GM23338 (cell line): ENCODE measurements at regions not wholly inside any gene's neighbourhood (a gene's known extent, or its start where the extent isn't known, plus 50 kb on each side); places are given as distances from the start of the nearest gene placed in this dataset.

Experiments used
- ATAC-seq: fragments of 200-7000 bp; cut with Tn5 transposase; 3 replicates; pipeline ENCODE4 v1.9.1; 2020
- DNase-seq: peaks from one replicate; pipeline ENCODE4 v3.0.0-alpha.2; 2015; ENCODE audit warnings: low spot score
- H2AFZ ChIP-seq: fragments of 200-600 bp; sonication (generic); 2 replicates; pipeline ENCODE4 v1.8.0; 2016; ENCODE audit warnings: antibody characterized with exemption, mild to moderate bottlenecking, moderate library complexity
- H3F3A ChIP-seq: fragments of 200-600 bp; sonication (generic); replicated peaks from 2 replicates; pipeline ENCODE4 v1.8.0; 2017; ENCODE audit warnings: antibody characterized with exemption, mixed run types, low read depth
- H3K27ac ChIP-seq: fragments of 200-600 bp; sonication (generic); 2 replicates; pipeline ENCODE4 v1.6.1; 2016; ENCODE audit warnings: low read depth
- H3K27me3 ChIP-seq: fragments of 200-600 bp; sonication (generic); 2 replicates; pipeline ENCODE4 v1.8.0; 2016; ENCODE audit warnings: mild to moderate bottlenecking, mixed run types, moderate library complexity; ENCODE audit not compliant: insufficient read depth
- H3K36me3 ChIP-seq: fragments of 200-600 bp; sonication (generic); 2 replicates; pipeline ENCODE4 v1.8.0; 2016; ENCODE audit warnings: mild to moderate bottlenecking; ENCODE audit not compliant: insufficient read depth
- H3K4me1 ChIP-seq: fragments of 200-600 bp; sonication (generic); 2 replicates; pipeline ENCODE4 v1.8.0; 2016; ENCODE audit warnings: mild to moderate bottlenecking, moderate library complexity; ENCODE audit not compliant: insufficient read depth
- H3K4me2 ChIP-seq: fragments of 200-600 bp; sonication (generic); 2 replicates; pipeline ENCODE4 v1.7.1; 2017; ENCODE audit warnings: mixed run types
- H3K4me3 ChIP-seq: fragments of 200-600 bp; sonication (generic); 2 replicates; pipeline ENCODE4 v1.6.1; 2016; ENCODE audit warnings: mixed run types
- H3K79me2 ChIP-seq: fragments of 200-600 bp; sonication (generic); replicated peaks from 2 replicates; pipeline ENCODE4 v1.8.0; 2017; ENCODE audit warnings: mild to moderate bottlenecking; ENCODE audit not compliant: insufficient read depth
- H3K9me2 ChIP-seq: fragments of 200-600 bp; sonication (generic); 2 replicates; pipeline ENCODE4 v1.8.0; 2017; ENCODE audit not compliant: insufficient read depth
- H4K20me1 ChIP-seq: fragments of 200-600 bp; sonication (generic); replicated peaks from 2 replicates; pipeline ENCODE4 v1.8.0; 2017; ENCODE audit warnings: mild to moderate bottlenecking; ENCODE audit not compliant: insufficient read depth
- H3K27ac Mint-ChIP-seq: 2 replicates; pipeline ENCODE4 v1.8.0; 2020; ENCODE audit warnings: inconsistent platforms, mild to moderate bottlenecking, moderate library complexity, mixed read lengths
- H3K27me3 Mint-ChIP-seq: 3 replicates; pipeline ENCODE4 v1.8.0; 2022; ENCODE audit warnings: low read depth, mild to moderate bottlenecking, moderate library complexity, mixed read lengths, inconsistent platforms; ENCODE audit not compliant: insufficient read depth, poor library complexity
- H3K36me3 Mint-ChIP-seq: 3 replicates; pipeline ENCODE4 v1.8.0; 2021; ENCODE audit warnings: low read depth, mild to moderate bottlenecking, inconsistent platforms, moderate library complexity, mixed read lengths
- H3K4me1 Mint-ChIP-seq: 3 replicates; pipeline ENCODE4 v1.8.0; 2020; ENCODE audit warnings: mild to moderate bottlenecking, inconsistent platforms, mixed read lengths
- H3K4me3 Mint-ChIP-seq: 3 replicates; pipeline ENCODE4 v1.8.0; 2021; ENCODE audit warnings: moderate library complexity, mild to moderate bottlenecking, inconsistent platforms, mixed read lengths
- H3K9me3 Mint-ChIP-seq: 3 replicates; pipeline ENCODE4 v1.8.0; 2020; ENCODE audit warnings: moderate library complexity, mild to moderate bottlenecking, inconsistent platforms, mixed read lengths
- CREB1 ChIP-seq: fragments of 250-450 bp; sonication (Bioruptor Pico); IDR thresholded peaks from 2 replicates; pipeline ENCODE4 v1.5.0; 2020; ENCODE audit warnings: low read depth, mild to moderate bottlenecking, moderate library complexity
- EZH2 ChIP-seq: fragments of 200-600 bp; sonication (generic); IDR thresholded peaks from one replicate; pipeline ENCODE4 v1.8.0; 2017; ENCODE audit warnings: antibody characterized with exemption, mild to moderate bottlenecking, low read depth; ENCODE audit not compliant: unreplicated experiment
- EZH2phosphoT487 ChIP-seq: fragments of 200-600 bp; sonication (generic); IDR thresholded peaks from one replicate; pipeline ENCODE4 v1.8.1; 2018; ENCODE audit warnings: antibody characterized with exemption; ENCODE audit not compliant: unreplicated experiment
- JUNB ChIP-seq: IDR thresholded peaks from one replicate; pipeline ENCODE4 v1.6.1; 2016; ENCODE audit warnings: antibody characterized with exemption; ENCODE audit not compliant: unreplicated experiment
- NANOG ChIP-seq: IDR thresholded peaks from 2 replicates; pipeline ENCODE4 v1.6.1; 2016; ENCODE audit warnings: antibody characterized with exemption, borderline replicate concordance
- POLR2AphosphoS5 ChIP-seq: IDR thresholded peaks from 2 replicates; pipeline ENCODE4 v1.6.1; 2016; ENCODE audit warnings: antibody characterized with exemption, low read depth
- STAT1 ChIP-seq: IDR thresholded peaks from one replicate; pipeline ENCODE4 v1.6.1; 2016; ENCODE audit warnings: antibody characterized with exemption; ENCODE audit not compliant: unreplicated experiment
- ZNF114 ChIP-seq: fragments of 250-450 bp; sonication (Bioruptor Pico); IDR thresholded peaks from 2 replicates; pipeline ENCODE4 v1.5.0; 2020; ENCODE audit warnings: mild to moderate bottlenecking, moderate library complexity
- ZNF331 ChIP-seq: fragments of 250-450 bp; sonication (Bioruptor Pico); IDR thresholded peaks from 2 replicates; pipeline ENCODE4 v1.5.0; 2020; ENCODE audit warnings: low read depth, mild to moderate bottlenecking, moderate library complexity
- ZNF462 ChIP-seq: fragments of 250-450 bp; sonication (Bioruptor Pico); IDR thresholded peaks from 2 replicates; pipeline ENCODE4 v1.5.0; 2020; ENCODE audit warnings: mild to moderate bottlenecking, moderate library complexity
- TF ChIP-seq, protein P1 (sequence below), 2 experiments: fragments of 200-600 bp in 1 of 2; sonication (generic) in 1 of 2; conservative IDR thresholded peaks; 2 replicates each; pipeline versions ENCODE4 v1.5.1 to v1.6.1; 2016 to 2017; ENCODE audit warnings: antibody characterized with exemption in 2 of 2, low read depth in 2 of 2, mild to moderate bottlenecking in 2 of 2, moderate library complexity in 1 of 2

DNA sequence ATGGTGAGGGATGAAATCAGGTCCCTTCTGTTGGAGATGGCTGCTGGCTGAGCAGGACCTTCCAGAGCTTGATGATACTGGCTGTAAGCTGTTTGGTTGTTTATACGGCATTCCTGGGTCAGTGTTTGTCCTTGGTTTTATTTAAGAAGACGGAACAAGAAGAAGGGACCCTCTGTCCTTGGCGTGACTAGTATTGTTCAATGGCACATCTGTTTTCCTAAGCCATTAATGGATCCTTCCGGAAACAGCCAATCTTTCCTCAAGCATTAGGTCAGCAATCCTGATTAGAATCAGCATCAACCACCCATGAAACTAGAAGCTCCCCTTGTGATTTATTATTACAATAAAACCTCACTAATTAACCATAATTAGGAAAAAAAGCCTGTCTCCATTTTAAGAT is 128.7 kb upstream of the KIAA1217 start:
- TF ChIP-seq ZNF114 (CRISPR knock-in tag) (no peak), ZNF331 (CRISPR knock-in tag) (no peak), ZNF462 (no peak), JUNB (no peak), EZH2 (no peak), CREB1 (CRISPR knock-in tag) (no peak), NANOG (no peak), STAT1 (no peak), EZH2phosphoT487 (no peak), POLR2AphosphoS5 (no peak)
- TF ChIP-seq, protein P1, sequence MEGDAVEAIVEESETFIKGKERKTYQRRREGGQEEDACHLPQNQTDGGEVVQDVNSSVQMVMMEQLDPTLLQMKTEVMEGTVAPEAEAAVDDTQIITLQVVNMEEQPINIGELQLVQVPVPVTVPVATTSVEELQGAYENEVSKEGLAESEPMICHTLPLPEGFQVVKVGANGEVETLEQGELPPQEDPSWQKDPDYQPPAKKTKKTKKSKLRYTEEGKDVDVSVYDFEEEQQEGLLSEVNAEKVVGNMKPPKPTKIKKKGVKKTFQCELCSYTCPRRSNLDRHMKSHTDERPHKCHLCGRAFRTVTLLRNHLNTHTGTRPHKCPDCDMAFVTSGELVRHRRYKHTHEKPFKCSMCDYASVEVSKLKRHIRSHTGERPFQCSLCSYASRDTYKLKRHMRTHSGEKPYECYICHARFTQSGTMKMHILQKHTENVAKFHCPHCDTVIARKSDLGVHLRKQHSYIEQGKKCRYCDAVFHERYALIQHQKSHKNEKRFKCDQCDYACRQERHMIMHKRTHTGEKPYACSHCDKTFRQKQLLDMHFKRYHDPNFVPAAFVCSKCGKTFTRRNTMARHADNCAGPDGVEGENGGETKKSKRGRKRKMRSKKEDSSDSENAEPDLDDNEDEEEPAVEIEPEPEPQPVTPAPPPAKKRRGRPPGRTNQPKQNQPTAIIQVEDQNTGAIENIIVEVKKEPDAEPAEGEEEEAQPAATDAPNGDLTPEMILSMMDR (conservative IDR thresholded peaks at IDR 0.05; ENCODE audit: low read depth in 2 of 2): no peak
- DNase-seq (no peak), ATAC-seq (no peak)
- Histone ChIP-seq H2AFZ (no peak overlapping the region), H3K27me3 (no peaks in the 10 kb centered on the region), H3K4me2 (no peak overlapping the region), H3F3A (no peaks in the 10 kb centered on the region), H3K79me2 (no peaks in the 10 kb centered on the region), H3K9me2 (peaks cover 4% of the 10 kb centered on the region; the same call in 1 of the 2 replicates), H3K36me3 (no peaks in the 10 kb centered on the region), H3K4me3 (no peak overlapping the region), H4K20me1 (no peaks in the 10 kb centered on the region), H3K27ac (no peak overlapping the region), H3K4me1 (no peaks in the 10 kb centered on the region)
- Mint-ChIP-seq H3K4me3 (no peak overlapping the region), H3K4me1 (peaks cover 9% of the 10 kb centered on the region), H3K36me3 (no peaks in the 10 kb centered on the region), H3K27ac (no peak overlapping the region; the same call in 1 of the 2 replicates), H3K9me3 (no peaks in the 10 kb centered on the region), H3K27me3 (no peaks in the 10 kb centered on the region)
